Adrenal gland (tissue), 5 donors: ENCODE measurements at regions not wholly inside any gene's neighbourhood (a gene's known extent, or its start where the extent isn't known, plus 50 kb on each side); places are given as distances from the start of the nearest gene placed in this dataset.

ENCODE experiments used
- CTCF ChIP-seq, 6 experiments: fragments of 450-650 bp in 4 of 6; fragments of 200-600 bp in 2 of 6; sonication (generic) in 1 of 6; IDR thresholded peaks; 1 replicate in 5 of 6; 2 replicates in 1 of 6; pipeline versions ENCODE4 v1.5.1 to v1.8.0; 2016 to 2021; ENCODE audit warnings: antibody characterized with exemption in 6 of 6, mild to moderate bottlenecking in 2 of 6, moderate library complexity in 1 of 6
- POLR2A ChIP-seq, 2 donors: fragments of 450-650 bp; IDR thresholded peaks; one replicate each; pipeline ENCODE4 v1.6.1; 2017; ENCODE audit warnings: antibody characterized with exemption in 2 of 2, mild to moderate bottlenecking in 2 of 2, moderate library complexity in 1 of 2
- donor health status: DM: no; HTN: no; CAD: no.

GRCh38 chr18:67596003-67596402 lies 79.5 kb upstream of the DSEL start:
- TF ChIP-seq CTCF (IDR thresholded peaks at IDR 0.05): no peak
- no peak for TF ChIP-seq POLR2A (IDR thresholded peaks at IDR 0.05)
